ENCODE measurements at regions not wholly inside any gene's neighbourhood (a gene's known extent, or its start where the extent isn't known, plus 50 kb on each side); places are given as distances from the start of the nearest gene placed in this dataset.
A peak's percentile ranks its signal among the peaks of the same experiment; 100 is the strongest.

DNA sequence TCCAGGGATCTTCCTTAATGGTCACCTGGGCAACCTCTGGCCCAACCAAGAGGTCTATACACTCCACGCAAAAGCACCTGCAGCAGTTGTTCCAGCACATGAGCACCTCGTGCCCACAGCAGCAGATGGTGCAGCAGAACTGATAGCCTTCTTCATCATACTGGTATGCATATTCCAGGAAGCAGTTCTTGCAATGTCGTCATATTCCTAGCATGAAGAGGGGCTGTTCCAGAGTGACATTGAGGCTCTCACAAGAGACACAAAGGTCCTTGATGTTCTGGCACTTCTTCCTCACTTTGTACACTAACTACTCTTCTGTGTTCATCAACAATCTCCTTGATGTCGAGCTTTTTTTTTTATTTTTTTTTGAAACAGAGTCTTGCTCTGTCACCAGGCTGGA, 386.2 kb downstream of the MEIS1 start:
- WGBS, 2 experiments (ENCODE audit: extremely low coverage in 2 of 2, insufficient read length in 1 of 2): 67% methylated on average over 1 of the region's 4 CpGs; no CpG with 5 or more reads in 1 of the 2 experiments
- H3K4ac ChIP-seq (ENCODE audit: low read depth, low read length): no peak overlapping the region
- H2BK5ac ChIP-seq (ENCODE audit: low read depth, low read length, poor library complexity, severe bottlenecking): no peak overlapping the region
- H3K4me3 ChIP-seq (ENCODE audit: insufficient read depth, low read depth, low read length): no peak overlapping the region
- no peak overlapping the region for H4K8ac ChIP-seq (ENCODE audit: low read depth in 2 of 2, low read length in 2 of 2)
- no peak overlapping the region for H3K27ac ChIP-seq (ENCODE audit: insufficient read depth, low read length)
- no peak overlapping the region for H2BK15ac ChIP-seq (ENCODE audit: low read depth, low read length)
- no peaks in the 10 kb centered on the region for H4K20me1 ChIP-seq (ENCODE audit: insufficient read depth, low read length)
- H3K36me3 ChIP-seq (ENCODE audit: control insufficient read depth, insufficient read depth, low read length): no peaks in the 10 kb centered on the region
- no peak overlapping the region for H3K9ac ChIP-seq (ENCODE audit: low read depth, low read length)
- no TSS peak for BruUV-seq (replicated peaks)
- H3K14ac ChIP-seq (replicated peaks; ENCODE audit: low read depth, low read length): no peak overlapping the region
- no peak overlapping the region for H4K91ac ChIP-seq (ENCODE audit: insufficient read depth, low read depth, low read length)
- ChIA-PET POLR2A (ENCODE audit: unreplicated experiment) (no interaction called here), CTCF (no interaction called here)
- intact Hi-C loops (cut with micrococcal nuclease) (no loop called here), in situ Hi-C loops (cut with MboI; ENCODE audit: low sequenced_read_pairs) (no loop called here), dilution Hi-C loops (cut with HindIII; ENCODE audit: low sequenced_read_pairs, unreplicated experiment) (no loop called here)
- ATAC-seq (ENCODE audit: low read depth) (no peak), DNase-seq (no peak)
- H2BK20ac ChIP-seq (ENCODE audit: low read depth, low read length): no peak overlapping the region
- H2AK5ac ChIP-seq (ENCODE audit: low read depth, low read length): peak overlapping the region; percentile 52; the same call in 1 of the 2 replicates
- no peaks in the 10 kb centered on the region for H3K27me3 ChIP-seq (ENCODE audit: control insufficient read depth, insufficient read depth, low read length)
- no peaks in the 10 kb centered on the region for H3K9me1 ChIP-seq (ENCODE audit: insufficient read depth, low read length)
- H2AFZ ChIP-seq (replicated peaks; ENCODE audit: low read length, poor library complexity): no peak overlapping the region
- no peak overlapping the region for H4K5ac ChIP-seq (ENCODE audit: low read depth, low read length)
- H2BK120ac ChIP-seq (ENCODE audit: low read depth, low read length): no peak overlapping the region
- no peaks in the 10 kb centered on the region for H3K79me1 ChIP-seq (ENCODE audit: low read depth in 1 of 2, low read length in 2 of 2)
- H3K18ac ChIP-seq (ENCODE audit: low read depth, low read length): no peak overlapping the region
- no peaks in the 10 kb centered on the region for H3K4me1 ChIP-seq (ENCODE audit: control insufficient read depth, insufficient read depth, low read length)
- TF ChIP-seq MAFK (IDR thresholded peaks at IDR 0.05; ENCODE audit: low read depth, low read length) (peak; percentile 63), RCOR1 (IDR thresholded peaks at IDR 0.05; ENCODE audit: insufficient replicate concordance, low read length) (no peak), RFX5 (IDR thresholded peaks at IDR 0.05; ENCODE audit: low read depth, low read length) (no peak), CHD1 (IDR thresholded peaks at IDR 0.05; ENCODE audit: low read depth, low read length) (no peak)
- H3K9me3 ChIP-seq (ENCODE audit: control insufficient read depth, insufficient read depth, low read length): peaks cover 5% of the 10 kb centered on the region
- H2AK9ac ChIP-seq (replicated peaks; ENCODE audit: low read depth, low read length, poor library complexity): no peak overlapping the region
- H3K56ac ChIP-seq (ENCODE audit: extremely low read depth, insufficient read depth, low read length): no peak overlapping the region
- H3K4me2 ChIP-seq (ENCODE audit: low read depth, low read length): no peak overlapping the region
- no peak overlapping the region for H3K23ac ChIP-seq (ENCODE audit: low read depth, low read length)

Data from IMR-90 (cell line).